CD4-positive, alpha-beta T cell treated with Interferon gamma for 1 hour (primary cell): ENCODE measurements at regions not wholly inside any gene's neighbourhood (a gene's known extent, or its start where the extent isn't known, plus 50 kb on each side); places are given as distances from the start of the nearest gene placed in this dataset.

ENCODE experiments used
- DNase-seq: peaks from one replicate; pipeline ENCODE4 v3.0.0-alpha.2; 2020

DNA sequence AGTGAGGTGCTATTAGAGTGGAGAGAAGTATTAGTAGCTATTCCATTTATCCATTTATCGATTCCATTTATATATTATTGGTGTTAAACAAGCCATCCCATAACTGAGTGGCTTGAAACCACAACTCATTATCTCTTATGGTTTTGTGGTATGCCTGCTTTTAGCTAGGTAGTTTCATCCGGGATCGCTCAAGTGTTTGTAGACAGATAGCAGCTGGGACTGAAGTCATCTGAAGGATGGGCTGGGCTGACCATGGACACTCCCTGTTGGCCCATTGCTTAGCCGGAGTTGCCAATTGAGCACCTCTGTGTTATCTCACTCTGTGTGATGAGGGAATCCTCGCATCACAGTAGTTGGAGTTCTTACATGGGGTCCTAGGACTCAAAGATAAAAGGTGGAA, 622.5 kb downstream of the PLA2G4A start:
- DNase-seq, result no peak

DNA sequence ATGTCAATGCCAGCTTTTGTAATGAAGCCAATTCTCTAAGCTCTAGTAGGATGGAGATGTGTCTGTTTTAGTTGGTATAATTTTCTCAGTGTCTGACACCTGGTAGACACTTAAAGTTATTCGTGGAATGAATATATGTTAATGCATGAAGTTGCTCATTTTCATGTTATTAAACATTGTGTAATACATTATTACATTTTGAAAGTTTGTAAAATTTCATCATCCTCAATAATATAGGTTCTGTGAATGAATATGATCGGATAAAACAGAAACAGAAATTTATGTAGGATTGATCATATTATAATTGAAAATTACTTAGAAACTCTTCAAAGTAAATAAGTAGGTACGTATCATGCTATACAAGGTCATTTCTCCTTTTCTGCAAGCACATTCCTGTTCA, 625.3 kb downstream of the PLA2G4A start:
- DNase-seq, result no peak

DNA sequence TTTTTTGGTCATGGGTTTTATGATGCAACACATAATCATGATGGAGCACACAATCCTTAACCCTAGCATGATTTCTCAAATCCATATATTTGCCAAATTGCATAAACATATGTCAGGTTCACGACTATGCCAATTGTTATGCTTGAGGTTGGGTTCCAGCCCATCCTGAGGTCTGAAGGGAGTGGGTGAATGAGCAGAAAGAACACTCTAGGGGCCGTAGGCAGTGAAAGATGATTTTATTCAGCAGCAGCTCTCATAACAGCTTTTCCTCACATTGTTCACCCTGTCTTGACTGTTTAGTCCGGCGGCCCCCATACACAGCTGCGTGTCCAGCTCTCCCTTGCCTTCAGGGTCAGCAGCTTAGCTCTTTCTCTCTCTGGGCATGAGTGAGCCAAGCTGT, 627.7 kb downstream of the PLA2G4A start:
- DNase-seq, result no peak

DNA sequence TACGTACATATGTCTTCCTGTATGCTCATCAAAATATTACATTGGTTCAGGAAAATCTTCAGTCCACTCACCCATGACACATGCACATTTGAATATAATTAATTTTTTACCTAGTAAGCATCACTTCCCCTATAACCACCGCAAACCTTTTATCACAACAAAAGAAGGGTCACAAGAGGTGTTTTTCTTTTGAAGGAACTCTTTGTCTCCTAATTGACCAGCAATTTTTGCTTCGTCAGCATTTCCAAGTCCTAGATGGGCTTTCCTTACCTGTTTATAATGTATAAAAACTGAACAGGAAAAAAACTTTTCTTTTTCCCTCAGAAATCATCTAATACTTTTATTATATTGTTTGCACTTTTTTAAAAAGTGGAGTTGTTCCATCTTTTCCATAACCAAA, 631.3 kb downstream of the PLA2G4A start:
- DNase-seq, result no peak

DNA sequence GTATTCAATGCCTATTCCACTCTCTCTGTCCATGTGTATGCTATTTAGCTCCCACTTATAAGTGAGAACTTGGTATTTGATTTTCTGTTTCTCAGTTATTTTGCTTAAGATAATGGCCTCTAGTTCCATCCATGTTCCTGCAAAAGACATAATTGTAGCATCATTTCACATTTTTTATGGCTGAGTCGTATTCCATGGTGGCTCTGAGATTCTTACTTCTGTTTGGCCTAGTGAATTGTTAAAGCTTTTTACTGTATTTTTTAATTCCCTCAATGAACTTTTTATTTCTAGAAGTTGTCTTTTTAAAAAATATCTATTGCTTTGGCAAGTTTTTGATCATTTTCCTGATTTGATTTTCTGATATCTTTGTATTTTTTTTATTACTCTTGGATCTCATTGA, 635.6 kb downstream of the PLA2G4A start:
- DNase-seq, result no peak

DNA sequence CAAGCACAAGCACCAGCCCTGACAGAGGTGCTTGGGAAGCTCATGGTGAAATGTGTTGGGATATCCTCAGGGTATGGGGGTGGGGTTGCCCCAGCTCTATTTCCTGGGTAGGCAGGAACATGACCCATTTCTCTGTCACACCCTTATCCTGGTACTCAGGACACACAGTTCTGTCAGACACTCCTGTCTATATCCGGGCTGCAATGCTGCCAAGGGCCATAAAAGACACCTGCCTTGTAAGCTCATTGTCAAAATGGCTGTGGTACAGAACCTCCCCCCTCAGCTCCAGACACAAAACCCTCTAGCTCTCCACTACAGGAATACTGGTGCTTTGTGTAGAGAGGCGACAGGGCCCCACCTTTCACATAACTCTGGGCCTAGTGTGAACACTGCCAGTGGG, 636.7 kb downstream of the PLA2G4A start:
- DNase-seq, result no peak

DNA sequence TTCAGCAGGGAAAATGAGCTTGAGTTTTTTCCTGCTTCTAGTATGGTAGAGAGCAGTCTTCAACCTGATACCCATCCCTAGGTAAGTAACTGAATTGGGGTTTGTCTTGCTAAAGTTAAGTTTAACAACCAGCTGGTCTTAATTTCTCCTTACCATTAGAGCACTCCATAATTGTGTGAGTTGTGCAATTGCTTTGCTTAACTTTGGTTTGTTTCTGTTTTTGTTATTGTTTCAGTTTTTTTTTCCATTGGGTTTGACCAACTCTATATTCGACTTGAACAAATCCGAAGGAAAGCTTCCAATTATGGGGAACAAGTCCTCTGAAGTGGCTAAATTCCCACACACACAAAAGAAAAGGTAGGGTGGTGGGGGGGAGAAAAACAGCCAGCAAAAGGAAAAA, 641.1 kb downstream of the PLA2G4A start:
- no peak for DNase-seq

DNA sequence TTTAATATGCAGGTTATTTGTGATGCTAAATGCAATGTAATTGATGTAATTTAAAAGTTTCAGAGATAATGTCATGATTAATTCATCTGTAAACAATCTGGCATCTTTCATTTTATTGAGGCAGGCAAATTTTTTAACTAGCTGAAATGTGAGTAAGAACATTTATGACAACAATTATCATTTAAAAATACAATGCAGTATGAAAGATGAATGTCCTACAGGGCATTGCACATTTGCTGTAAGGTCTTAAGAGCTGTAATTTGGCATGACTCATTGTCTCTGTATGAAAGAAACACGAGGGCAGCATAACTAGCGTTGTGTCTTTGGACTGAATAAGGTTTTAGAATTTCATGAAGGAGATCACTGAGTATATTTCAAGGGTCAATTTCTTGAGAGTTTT, 642.8 kb downstream of the PLA2G4A start:
- DNase-seq, result no peak

DNA sequence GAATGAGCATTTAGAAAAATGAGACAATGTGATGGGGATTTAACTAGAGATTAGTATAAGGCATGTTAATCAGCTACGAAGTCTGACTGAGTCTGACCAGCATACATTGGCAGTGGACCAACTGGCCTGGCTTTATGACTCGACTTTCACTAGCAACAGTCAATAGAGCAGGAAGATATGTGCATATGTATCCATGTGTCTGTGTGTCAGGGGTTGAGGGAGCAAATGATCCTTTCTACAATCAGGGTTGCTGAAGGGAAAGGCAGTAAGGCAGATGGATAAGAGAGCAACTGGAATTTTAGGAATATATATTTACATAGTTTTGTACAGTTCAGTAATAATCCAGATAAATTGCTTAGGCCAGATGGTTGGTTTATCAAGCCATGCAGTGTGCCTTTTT, 645.6 kb downstream of the PLA2G4A start:
- no peak for DNase-seq

DNA sequence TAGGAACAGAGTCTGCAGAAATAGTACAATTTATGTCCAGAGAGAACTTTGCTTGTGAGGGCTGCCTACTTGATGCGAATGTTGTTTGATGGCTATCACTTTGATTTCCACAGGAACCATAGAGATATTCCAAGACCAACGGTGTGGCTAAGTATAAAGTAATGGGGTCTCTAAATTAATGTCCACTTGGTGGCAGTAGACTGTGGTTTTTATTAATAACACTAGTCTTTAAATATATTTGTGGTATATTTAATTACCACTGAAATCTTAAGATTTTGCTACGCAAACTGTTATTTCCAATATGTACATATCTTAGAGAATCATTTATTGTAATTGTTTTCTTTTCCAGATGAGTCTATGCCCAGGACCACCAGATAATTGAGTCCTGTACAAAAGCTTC, 647.9 kb downstream of the PLA2G4A start:
- DNase-seq, result no peak

DNA sequence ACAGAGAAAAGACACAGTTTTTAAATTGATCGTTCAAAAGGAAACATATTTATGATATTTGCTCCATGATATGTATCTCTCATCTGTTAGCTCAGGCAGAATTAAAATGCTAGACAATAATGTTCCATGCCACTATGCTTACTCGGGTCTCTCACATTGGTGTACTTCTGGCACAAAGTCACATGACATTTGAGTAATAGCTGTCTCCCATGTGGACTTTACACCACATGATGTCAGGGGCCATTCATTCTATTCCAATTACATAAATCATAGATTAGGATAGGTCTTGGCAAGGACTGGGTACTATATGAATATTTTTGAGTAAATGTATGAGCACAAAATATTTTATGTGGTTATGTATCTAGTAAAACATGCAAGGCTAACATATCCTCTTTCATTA, 648.4 kb downstream of the PLA2G4A start:
- no peak for DNase-seq

DNA sequence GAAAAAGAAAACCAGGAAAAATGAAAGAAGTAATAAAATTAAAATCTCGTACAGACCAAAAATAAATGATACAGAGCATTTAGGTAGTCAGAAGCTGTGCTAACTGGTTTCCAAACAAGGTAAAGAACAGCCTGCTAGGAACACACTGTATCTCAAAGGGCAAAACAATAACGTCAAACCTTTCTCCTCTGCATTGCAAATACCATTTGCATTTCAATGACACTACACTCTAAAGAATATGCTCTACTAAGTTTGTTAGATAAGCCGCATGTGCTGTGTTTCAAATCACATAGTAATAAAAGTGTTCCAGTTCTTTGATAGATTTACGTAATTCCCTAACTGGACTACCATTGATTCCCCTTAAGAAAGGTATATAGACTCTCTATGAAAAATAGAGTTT, 648.8 kb downstream of the PLA2G4A start:
- DNase-seq, result no peak

DNA sequence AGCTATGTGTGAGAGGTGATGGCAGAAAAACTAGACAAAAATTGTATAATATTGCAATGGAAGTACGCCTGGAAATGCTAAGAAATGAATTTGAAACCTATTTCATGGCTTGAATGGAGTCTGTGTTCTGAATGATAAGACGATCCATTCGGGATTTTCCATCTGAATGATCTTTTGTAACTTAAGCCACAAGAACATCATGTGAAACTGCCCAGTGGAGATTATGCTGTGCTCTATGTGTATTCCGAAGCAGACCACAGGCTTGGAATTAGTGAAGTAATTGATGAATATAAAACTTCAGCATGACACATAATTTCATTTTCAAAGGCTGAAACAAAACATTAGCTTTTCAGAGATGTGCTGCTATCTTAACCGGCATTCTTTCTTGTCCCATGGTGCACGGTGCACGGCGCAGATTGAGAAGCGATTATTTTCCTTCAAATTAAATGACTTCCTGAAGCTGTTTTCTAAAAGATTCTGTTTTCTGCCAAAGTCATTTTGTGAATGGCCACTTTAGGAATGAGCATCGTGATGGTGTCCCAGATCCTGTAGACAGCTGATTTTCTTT, 652.9 kb downstream of the PLA2G4A start:
- no peak for DNase-seq

DNA sequence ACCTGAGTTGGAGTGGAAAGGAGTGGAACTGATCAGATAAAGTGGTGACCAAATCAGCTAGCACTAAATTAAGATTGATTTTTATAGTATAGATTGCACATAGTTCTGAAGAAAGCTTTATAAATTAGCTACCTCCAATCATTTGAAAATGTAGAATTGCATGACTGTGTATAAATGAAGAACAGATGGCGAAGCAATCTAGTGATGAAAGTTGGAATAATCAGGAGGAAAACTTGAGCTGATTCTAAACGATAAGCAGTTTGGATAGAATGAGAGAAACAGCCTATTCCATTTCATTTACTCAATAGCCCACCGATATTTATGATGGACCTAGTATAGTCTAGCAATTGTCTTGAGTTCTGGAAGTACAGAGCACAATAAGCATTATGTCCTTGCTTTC, 661.5 kb downstream of the PLA2G4A start:
- DNase-seq, result no peak

DNA sequence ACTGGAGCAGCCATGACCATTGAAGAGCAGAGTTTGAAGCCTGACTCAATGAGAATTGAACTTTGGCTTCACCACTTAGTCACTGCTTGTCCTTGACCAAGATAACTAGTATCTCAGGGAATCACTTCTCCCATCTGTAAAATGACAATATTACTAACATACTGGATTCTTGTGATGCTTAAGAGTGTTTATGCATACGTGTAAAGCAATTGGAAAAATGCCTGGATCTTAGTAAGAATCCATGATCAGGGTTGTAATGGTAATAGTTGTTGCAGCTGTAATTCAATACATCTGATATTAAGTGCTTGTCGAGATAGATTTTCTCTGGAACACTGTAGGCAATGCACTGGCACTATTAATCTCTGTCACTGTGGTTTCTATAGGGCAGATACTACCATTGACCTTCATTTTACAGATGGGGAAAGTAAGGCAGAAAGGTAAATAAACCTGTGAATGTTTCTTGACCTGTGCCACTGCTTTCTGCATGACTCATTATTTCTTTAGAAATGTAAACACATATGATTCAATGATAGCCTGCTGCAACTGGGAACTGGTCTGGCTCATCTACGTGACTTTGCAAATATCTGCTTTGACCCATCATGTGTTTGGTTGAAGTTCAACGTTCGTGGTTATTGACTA, 662.5 kb downstream of the PLA2G4A start:
- DNase-seq, result no peak

DNA sequence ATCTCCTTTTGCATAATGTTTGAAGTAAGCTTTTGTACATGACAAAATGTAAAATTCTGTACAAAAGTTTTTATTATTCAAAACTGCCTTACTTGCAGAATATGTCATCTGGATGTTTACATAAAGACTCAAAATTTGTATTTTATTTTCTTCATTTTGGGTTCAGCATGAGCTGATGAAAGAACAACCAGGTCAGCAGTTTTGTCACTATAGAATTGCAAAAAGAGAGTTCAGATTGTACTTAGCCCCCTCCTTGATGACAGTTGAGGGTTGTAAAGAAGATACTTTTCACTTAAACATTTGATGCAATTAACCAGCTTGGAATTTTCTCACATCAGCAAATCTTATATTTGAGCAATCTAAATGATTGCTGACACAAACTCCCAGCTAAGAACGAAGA, 669.3 kb downstream of the PLA2G4A start:
- no peak for DNase-seq

DNA sequence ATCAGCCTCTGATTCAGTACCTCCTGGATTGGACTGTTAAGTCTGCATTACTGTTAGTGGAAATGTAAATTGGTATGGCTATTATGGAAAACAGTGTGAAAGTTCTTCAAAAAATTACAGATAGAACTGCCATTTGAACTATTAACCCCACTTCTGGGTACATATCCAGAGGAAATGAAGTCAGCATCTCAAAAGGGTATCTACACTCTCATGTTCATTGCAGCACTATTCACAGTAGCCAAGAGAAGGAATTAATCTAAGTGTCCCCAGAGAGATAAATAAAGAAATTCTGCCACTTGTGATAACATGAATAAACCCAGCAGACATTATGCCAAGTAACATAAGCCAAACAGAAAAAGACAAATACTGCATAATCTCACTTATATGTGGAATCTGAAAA, 676.0 kb downstream of the PLA2G4A start:
- DNase-seq, result no peak

DNA sequence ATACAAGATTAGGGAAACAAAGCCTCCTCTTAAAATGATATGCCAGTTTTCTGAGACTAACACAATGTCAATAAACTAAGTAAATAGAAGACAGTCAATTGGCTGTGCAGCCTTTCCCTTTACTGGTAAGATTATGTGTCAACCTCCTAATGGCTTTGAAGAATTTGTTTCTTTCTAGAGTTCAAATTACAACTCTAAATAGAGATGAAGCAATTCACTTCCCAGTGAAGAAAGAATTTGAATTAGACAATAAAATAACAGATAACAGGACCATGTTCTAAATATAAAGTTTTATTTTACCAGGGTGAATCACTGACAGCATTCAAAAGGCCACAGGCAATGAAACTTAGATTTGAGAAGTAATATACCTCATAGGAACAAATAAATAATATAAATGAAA, 680.3 kb downstream of the PLA2G4A start:
- no peak for DNase-seq

DNA sequence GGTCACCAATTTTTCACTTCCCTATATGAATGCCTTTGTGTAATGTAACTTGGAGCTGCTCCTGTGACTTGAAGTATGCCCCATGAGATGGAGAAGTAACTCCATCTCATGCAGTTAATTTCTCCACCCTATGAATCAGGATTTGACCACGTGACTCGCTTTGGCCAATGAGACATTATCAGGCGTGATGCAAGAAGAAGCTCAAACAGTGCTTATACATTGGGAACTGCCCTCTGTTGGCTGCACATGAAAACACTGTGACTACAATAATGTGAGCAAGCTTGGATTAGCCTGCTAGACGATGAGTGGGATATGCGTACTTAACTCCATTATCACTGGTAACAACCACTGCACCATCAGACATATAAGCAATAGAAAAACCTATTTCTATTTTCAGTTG, 684.4 kb downstream of the PLA2G4A start:
- DNase-seq, result no peak

DNA sequence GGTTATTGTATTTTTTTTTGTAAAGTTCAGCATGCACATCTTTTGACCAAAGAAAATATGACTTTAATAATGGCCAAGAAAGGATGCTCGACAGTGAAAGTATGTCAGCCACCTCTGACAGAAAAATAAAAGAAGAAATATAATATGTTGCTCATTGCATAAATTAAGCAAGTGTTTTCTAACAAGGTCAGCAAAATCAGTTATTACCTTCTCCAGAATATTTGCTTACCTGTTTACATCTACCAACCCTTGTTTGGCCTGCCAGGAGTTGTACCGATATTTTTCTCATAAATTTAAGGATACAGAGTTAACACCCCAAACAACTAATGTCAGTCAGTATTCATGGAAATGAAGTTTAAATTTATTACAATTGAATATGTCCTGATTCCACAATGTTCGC, 685.4 kb downstream of the PLA2G4A start:
- DNase-seq, result no peak

DNA sequence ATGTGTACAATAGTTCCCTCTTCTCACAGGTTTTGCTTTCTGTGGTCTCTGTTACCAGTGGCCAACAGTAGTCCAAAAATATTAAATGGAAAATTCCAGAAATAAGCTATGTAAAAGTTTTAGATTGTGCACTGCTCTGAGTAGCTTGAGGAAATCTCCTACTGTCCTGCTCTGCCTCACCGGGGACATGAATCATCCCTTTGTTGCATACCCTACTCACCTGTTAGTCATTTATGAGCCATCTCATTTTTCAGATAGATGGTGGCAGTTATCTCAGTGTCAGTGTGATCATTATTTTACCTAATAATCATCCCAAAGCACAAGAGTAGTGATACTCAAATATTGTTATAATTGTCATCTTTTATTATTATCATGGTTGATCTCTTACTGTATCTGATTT, 688.1 kb downstream of the PLA2G4A start:
- DNase-seq, result no peak

DNA sequence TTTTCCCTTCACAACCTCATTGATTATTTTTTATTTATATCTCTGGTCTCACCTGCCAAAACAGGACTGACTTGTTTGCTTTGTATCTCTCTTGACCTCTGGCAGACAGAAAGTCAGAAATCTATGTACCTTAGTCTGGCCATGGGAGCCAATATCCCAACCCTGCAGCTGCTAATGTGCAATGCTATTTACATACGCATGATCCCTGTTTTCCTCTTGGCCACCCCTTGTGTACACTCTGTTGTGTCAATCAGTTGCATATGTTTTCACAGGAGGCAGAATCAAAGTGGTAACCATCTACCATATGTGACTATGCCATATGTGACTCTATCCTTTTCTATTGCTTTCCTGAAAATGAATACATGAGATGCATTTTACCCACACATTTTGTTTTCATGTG, 688.8 kb downstream of the PLA2G4A start:
- DNase-seq, result no peak

DNA sequence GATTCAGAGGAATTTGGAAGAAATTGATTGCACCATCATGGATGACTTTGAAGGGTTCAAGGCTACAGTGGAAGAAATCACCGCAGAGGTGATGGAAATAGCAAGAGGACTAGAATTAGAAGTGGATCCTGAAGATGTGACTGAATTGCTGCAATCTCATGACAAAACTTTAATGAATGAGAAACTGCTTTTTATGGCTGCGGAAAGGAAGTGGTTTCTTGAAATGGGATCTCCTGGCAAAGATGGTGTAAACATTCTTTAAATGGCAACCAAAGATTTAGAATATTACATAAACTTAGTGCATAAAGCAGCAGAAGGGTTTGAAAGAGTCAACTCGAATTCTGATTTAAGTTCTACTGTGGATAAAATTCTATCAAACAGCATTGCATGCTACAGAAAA, 698.6 kb downstream of the PLA2G4A start:
- no peak for DNase-seq

DNA sequence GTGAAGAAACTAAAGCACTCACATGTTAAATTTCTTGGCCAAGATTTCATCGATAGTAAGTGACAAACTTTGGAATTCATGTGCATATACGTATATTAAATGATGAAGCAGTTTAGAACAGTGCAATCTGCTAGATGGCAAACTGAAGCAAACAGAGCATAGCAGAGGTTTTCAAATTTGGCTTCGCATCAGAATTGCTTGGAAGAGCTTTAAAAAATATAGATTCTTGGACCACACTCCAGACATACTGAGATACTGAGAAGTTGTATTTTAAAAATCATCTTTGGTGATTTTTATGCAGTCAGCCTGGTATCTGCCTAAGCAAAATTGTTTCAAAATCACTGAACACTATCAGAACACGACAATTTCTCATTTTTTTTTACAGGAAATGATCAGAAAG, 709.2 kb downstream of the PLA2G4A start:
- no peak for DNase-seq

DNA sequence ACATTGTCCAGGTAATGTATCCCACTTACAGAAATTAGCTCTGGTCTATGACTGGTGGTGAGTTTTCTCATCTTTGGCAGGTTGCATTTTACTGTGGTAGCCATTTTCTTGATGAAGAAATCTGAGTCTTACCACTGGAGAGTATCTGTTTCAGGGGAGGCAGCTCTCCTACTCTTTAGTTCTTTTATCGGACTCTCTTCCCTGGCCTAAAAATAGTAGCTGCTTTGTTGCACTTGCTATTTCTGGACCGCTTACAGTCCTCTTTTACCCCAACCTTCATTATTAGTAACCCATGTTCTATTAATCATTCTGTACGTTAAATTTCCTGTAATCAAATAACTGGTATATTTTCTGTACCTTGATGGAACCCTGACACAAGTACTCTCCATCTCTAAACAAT, 720.8 kb downstream of the PLA2G4A start:
- DNase-seq, result no peak

DNA sequence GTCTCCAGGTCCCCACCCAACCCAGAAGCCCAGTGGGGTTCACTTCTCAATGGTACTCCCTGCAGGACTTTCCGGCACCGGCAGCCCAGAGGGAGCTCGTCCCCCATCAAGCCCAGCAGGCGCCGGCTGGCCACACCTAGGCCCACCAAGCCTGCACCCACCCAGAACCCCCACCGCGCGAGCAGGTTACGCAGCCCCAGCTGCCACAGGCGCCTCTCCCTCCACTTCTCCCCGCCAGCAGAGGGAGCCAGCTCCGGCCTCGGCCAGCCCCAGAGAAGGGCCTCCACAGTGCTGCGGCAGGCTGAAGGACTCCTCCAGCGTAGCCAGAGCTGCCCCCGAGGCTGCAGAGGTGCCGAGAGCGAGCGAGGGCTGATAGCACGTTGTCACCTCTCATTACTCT, 722.3 kb downstream of the PLA2G4A start:
- no peak for DNase-seq
